ENCODE measurements at regions not wholly inside any gene's neighbourhood (a gene's known extent, or its start where the extent isn't known, plus 50 kb on each side); places are given as distances from the start of the nearest gene placed in this dataset.

- TF ChIP-seq CTCF (IDR thresholded peaks at IDR 0.05), result no peak
- TF ChIP-seq POLR2A (IDR thresholded peaks at IDR 0.05), result no peak
- no peak for TF ChIP-seq POLR2AphosphoS5 (IDR thresholded peaks at IDR 0.05)
Observed at GRCh38 chr17:54013072-54013471, 190.3 kb downstream of the KIF2B start.
